ENCODE measurements at regions not wholly inside any gene's neighbourhood (a gene's known extent, or its start where the extent isn't known, plus 50 kb on each side); places are given as distances from the start of the nearest gene placed in this dataset.

DNA sequence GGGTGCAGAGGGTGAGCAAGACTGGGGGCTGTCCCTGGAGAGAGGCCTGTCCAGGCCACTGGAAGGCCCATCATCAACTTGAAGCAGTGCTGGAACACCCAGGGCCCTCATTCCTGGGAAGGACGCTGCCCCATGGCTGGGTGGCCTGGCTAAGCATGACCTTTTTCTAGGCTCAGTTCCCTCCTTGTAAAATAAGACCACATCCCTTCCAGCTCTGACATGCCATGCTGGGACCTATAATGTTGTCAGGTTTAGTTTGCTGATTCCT, 62.8 kb downstream of the SYNE3 start:
- dilution Hi-C loops (cut with MboI; ENCODE audit: extremely low pct_ligation_motif_present, low sequenced_read_pairs), result no loop called here
- no peaks in the 10 kb centered on the region for H3K36me3 ChIP-seq (ENCODE audit: control insufficient read depth in 2 of 2, extremely low read depth in 1 of 2, insufficient read depth in 2 of 2, low read length in 2 of 2)

DNA sequence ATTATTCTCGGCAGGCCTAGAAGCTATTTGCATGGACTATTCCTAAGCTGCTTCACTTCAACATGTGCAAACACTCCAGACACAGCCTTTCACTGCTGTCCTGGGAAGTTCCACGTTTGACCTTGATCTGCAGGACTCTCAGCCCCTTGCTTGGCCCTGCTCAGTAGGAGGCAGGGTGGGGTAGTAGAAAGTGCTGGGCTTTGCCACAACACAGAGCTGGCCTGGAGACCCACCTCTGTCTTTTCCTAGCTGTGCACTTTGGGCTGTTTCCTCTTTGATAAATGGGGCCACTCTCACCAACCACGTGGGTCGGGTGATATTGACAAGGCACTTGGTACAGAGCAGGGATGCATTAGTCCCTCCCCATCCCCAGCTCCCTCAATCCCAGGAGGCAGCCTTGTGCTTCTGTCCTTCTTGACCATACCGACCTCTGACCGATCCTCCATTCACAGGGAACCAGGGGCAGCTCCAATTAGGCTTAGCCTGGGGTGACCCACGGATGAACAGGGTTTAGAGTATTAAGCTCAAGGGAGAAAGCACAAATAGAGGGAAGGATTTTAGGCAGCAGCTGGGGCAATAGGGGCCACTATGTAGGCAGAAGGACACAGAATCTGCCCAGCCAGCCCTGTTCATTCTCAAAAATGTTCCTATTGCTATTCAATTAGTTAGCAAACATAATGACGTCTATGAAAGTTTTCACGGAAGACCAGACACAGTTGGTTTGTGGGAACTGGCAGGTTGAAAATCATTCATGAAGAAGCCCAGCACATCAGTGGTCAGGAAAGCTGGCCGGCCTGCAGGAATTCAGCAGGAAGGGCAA, 63.3 kb downstream of the SYNE3 start:
- no peaks in the 10 kb centered on the region for H3K4me1 ChIP-seq (ENCODE audit: control insufficient read depth, extremely low read depth, insufficient read depth, low read length)
- no peak for FAIRE-seq
- H3K79me2 ChIP-seq (ENCODE audit: control insufficient read depth, insufficient read depth, low read length), result no peaks in the 10 kb centered on the region
- no peak overlapping the region for H3K4me2 ChIP-seq (ENCODE audit: control insufficient read depth, extremely low read depth, insufficient read depth, low read depth, low read length)
- no peak overlapping the region for H3K27ac ChIP-seq (ENCODE audit: control insufficient read depth, insufficient read depth, low read length)
- no peaks in the 10 kb centered on the region for H3K9me3 ChIP-seq (ENCODE audit: control insufficient read depth, low read depth, low read length)
- no peaks in the 10 kb centered on the region for H3K36me3 ChIP-seq (ENCODE audit: control insufficient read depth in 2 of 2, extremely low read depth in 1 of 2, insufficient read depth in 2 of 2, low read length in 2 of 2)
- TF ChIP-seq EZH2 (IDR thresholded peaks at IDR 0.05; ENCODE audit: low read length), result no peak
- TF ChIP-seq, protein P1, sequence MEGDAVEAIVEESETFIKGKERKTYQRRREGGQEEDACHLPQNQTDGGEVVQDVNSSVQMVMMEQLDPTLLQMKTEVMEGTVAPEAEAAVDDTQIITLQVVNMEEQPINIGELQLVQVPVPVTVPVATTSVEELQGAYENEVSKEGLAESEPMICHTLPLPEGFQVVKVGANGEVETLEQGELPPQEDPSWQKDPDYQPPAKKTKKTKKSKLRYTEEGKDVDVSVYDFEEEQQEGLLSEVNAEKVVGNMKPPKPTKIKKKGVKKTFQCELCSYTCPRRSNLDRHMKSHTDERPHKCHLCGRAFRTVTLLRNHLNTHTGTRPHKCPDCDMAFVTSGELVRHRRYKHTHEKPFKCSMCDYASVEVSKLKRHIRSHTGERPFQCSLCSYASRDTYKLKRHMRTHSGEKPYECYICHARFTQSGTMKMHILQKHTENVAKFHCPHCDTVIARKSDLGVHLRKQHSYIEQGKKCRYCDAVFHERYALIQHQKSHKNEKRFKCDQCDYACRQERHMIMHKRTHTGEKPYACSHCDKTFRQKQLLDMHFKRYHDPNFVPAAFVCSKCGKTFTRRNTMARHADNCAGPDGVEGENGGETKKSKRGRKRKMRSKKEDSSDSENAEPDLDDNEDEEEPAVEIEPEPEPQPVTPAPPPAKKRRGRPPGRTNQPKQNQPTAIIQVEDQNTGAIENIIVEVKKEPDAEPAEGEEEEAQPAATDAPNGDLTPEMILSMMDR (optimal IDR thresholded peaks at IDR 0.05 in 1 of 3, IDR thresholded peaks at IDR 0.05 in 1 of 3, conservative IDR thresholded peaks at IDR 0.05 in 1 of 3; ENCODE audit: extremely low read depth in 1 of 3, insufficient read depth in 2 of 3, low read length in 3 of 3), result no peak
- dilution Hi-C loops (cut with MboI; ENCODE audit: extremely low pct_ligation_motif_present, low sequenced_read_pairs), result no loop called here
- H3K9ac ChIP-seq (ENCODE audit: control insufficient read depth, extremely low read depth, insufficient read depth, low read length), result no peak overlapping the region
- no peak for DNase-seq (ENCODE audit: low read depth, low spot score)
- no peaks in the 10 kb centered on the region for H4K20me1 ChIP-seq (ENCODE audit: control insufficient read depth, extremely low read depth, insufficient read depth, low read length)
- H2AFZ ChIP-seq (ENCODE audit: control insufficient read depth, low read length), result no peak overlapping the region
- no peaks in the 10 kb centered on the region for H3K9me1 ChIP-seq (ENCODE audit: control insufficient read depth, extremely low read depth, insufficient read depth, low read length)
- no peaks in the 10 kb centered on the region for H3K27me3 ChIP-seq (ENCODE audit: control insufficient read depth, extremely low read depth, insufficient read depth, low read length)
- H3K4me3 ChIP-seq (ENCODE audit: control insufficient read depth in 2 of 3, extremely low read depth in 1 of 3, insufficient read depth in 2 of 3, low read depth in 1 of 3, low read length in 3 of 3), result no peak overlapping the region

More for the DNA sequence above, 62.8 kb downstream of the SYNE3 start:
- Histone ChIP-seq H4K20me1 (ENCODE audit: control insufficient read depth, extremely low read depth, insufficient read depth, low read length) (no peaks in the 10 kb centered on the region), H3K27me3 (ENCODE audit: control insufficient read depth, extremely low read depth, insufficient read depth, low read length) (no peaks in the 10 kb centered on the region), H3K9ac (ENCODE audit: control insufficient read depth, extremely low read depth, insufficient read depth, low read length) (no peak overlapping the region), H3K9me1 (ENCODE audit: control insufficient read depth, extremely low read depth, insufficient read depth, low read length) (no peaks in the 10 kb centered on the region), H3K4me3 (ENCODE audit: control insufficient read depth in 2 of 3, extremely low read depth in 1 of 3, insufficient read depth in 2 of 3, low read depth in 1 of 3, low read length in 3 of 3) (no peak overlapping the region), H2AFZ (ENCODE audit: control insufficient read depth, low read length) (no peak overlapping the region), H3K27ac (ENCODE audit: control insufficient read depth, insufficient read depth, low read length) (no peak overlapping the region), H3K9me3 (ENCODE audit: control insufficient read depth, low read depth, low read length) (no peaks in the 10 kb centered on the region), H3K79me2 (ENCODE audit: control insufficient read depth, insufficient read depth, low read length) (no peaks in the 10 kb centered on the region), H3K4me1 (ENCODE audit: control insufficient read depth, extremely low read depth, insufficient read depth, low read length) (no peaks in the 10 kb centered on the region), H3K4me2 (ENCODE audit: control insufficient read depth, extremely low read depth, insufficient read depth, low read depth, low read length) (no peak overlapping the region)
- TF ChIP-seq EZH2 (IDR thresholded peaks at IDR 0.05; ENCODE audit: low read length), result no peak
- TF ChIP-seq, protein P1 (optimal IDR thresholded peaks at IDR 0.05 in 1 of 3, IDR thresholded peaks at IDR 0.05 in 1 of 3, conservative IDR thresholded peaks at IDR 0.05 in 1 of 3; ENCODE audit: extremely low read depth in 1 of 3, insufficient read depth in 2 of 3, low read length in 3 of 3), result no peak
- DNase-seq (ENCODE audit: low read depth, low spot score) (no peak), FAIRE-seq (no peak)

Measured in keratinocyte (primary cell).